Activated CD4-positive, alpha-beta memory T cell treated with anti-CD3 and anti-CD28 coated beads for 36 hours (primary cell): ENCODE measurements at regions not wholly inside any gene's neighbourhood (a gene's known extent, or its start where the extent isn't known, plus 50 kb on each side); places are given as distances from the start of the nearest gene placed in this dataset.
"Not testable (repeated sequence)": the region's sequence is repeated elsewhere in the genome, so short reads cannot be mapped to it uniquely, and the experiment has no call there.

ENCODE experiments used
- CTCF ChIA-PET: fragments of 350-600 bp; sonication (Branson Sonifier 250); formaldehyde crosslinking; loops from one replicate; lab custom pipeline; 2021; ENCODE audit warnings: antibody characterized with exemption, inconsistent platforms; lab: Charles Lee
- POLR2A ChIA-PET: fragments of 350-600 bp; sonication (Branson Sonifier 250); formaldehyde crosslinking; loops from one replicate; lab custom pipeline; 2021; ENCODE audit warnings: antibody characterized with exemption; lab: Charles Lee
- DNase-seq: peaks from one replicate; pipeline ENCODE4 v3.0.0-alpha.2; 2020
- H3K27ac Mint-ChIP-seq: one replicate; pipeline ENCODE4 v1.8.0; 2021; ENCODE audit warnings: mixed read lengths
- H3K27me3 Mint-ChIP-seq: one replicate; pipeline ENCODE4 v1.8.0; 2021; ENCODE audit warnings: mixed read lengths
- H3K36me3 Mint-ChIP-seq: one replicate; pipeline ENCODE4 v1.8.0; 2021; ENCODE audit warnings: mixed read lengths
- H3K4me1 Mint-ChIP-seq: one replicate; pipeline ENCODE4 v1.8.0; 2021; ENCODE audit warnings: low read depth, mixed read lengths
- H3K4me3 Mint-ChIP-seq: one replicate; pipeline ENCODE4 v1.8.0; 2021; ENCODE audit warnings: mild to moderate bottlenecking, mixed read lengths
- H3K9me3 Mint-ChIP-seq: one replicate; pipeline ENCODE4 v1.8.0; 2021; ENCODE audit warnings: mixed read lengths
- intact Hi-C: fragments of 100-400 bp; cut with micrococcal nuclease; formaldehyde crosslinking; loops from one replicate; pipeline ENCODE4 v1.15.1; 2023

DNA sequence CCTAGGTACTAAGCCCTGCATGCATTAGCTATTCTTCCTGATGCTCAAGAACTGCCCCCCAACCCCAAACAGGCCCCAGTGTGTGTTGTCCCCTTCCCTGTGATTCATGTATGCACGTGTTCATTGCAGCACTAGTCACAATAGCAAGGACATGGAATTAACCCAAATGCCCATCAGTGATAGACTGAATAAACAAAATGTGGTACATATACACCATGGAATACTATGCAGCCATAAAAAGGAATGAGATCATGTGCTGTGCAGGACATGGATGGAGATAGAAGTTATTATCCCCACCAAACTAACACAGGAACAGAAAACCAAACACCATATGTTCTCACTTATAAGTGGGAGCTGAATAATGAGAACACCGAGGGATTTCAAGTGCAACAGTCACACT, 214.2 kb upstream of the SLC7A11 start:
- H3K9me3 Mint-ChIP-seq, intact Hi-C loops, POLR2A ChIA-PET, CTCF ChIA-PET, H3K4me3 Mint-ChIP-seq, H3K27ac Mint-ChIP-seq, H3K27me3 Mint-ChIP-seq, H3K36me3 Mint-ChIP-seq, H3K4me1 Mint-ChIP-seq, DNase-seq: not testable (repeated sequence)

DNA sequence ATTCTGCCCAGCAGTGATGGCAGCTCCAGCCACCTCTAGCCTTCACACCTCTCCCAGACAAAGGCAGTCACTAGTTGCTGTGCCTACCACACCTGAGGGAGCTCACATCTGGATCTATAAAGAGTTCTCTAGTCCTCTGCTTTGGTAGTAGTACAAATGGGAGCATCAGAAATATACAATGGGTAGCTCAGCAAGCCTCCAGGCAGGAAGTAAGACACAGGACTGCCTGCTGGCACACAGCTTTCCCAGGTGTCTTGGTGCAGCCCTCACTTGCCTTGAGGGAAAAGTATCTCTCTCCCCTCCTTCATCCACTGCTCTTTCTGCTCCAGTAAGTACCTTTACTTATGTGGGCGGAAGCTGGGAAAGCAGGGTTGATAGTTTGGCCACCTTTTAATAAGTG, 212.9 kb upstream of the SLC7A11 start:
- intact Hi-C loops, result no loop called here
- Mint-ChIP-seq H3K4me3 (no peak overlapping the region), H3K4me1 (no peaks in the 10 kb centered on the region), H3K27ac (no peak overlapping the region), H3K9me3 (no peaks in the 10 kb centered on the region), H3K36me3 (no peaks in the 10 kb centered on the region), H3K27me3 (no peaks in the 10 kb centered on the region)
- CTCF ChIA-PET, result no interaction called here
- POLR2A ChIA-PET, result no interaction called here
- no peak for DNase-seq

- H3K4me3 Mint-ChIP-seq, result no peak overlapping the region
- no peaks in the 10 kb centered on the region for H3K9me3 Mint-ChIP-seq
- CTCF ChIA-PET, result no interaction called here
- no peaks in the 10 kb centered on the region for H3K27me3 Mint-ChIP-seq
- intact Hi-C loops, result no loop called here
- POLR2A ChIA-PET, result no interaction called here
- no peaks in the 10 kb centered on the region for H3K36me3 Mint-ChIP-seq
- no peak for DNase-seq
- no peak overlapping the region for H3K27ac Mint-ChIP-seq
- no peaks in the 10 kb centered on the region for H3K4me1 Mint-ChIP-seq
Observed at GRCh38 chr4:138452826-138453225, 210.7 kb upstream of the SLC7A11 start.

GRCh38 chr4:138451276-138451663, 209.1 kb upstream of the SLC7A11 start:
- no peaks in the 10 kb centered on the region for H3K27me3 Mint-ChIP-seq
- POLR2A ChIA-PET, result no interaction called here

DNA sequence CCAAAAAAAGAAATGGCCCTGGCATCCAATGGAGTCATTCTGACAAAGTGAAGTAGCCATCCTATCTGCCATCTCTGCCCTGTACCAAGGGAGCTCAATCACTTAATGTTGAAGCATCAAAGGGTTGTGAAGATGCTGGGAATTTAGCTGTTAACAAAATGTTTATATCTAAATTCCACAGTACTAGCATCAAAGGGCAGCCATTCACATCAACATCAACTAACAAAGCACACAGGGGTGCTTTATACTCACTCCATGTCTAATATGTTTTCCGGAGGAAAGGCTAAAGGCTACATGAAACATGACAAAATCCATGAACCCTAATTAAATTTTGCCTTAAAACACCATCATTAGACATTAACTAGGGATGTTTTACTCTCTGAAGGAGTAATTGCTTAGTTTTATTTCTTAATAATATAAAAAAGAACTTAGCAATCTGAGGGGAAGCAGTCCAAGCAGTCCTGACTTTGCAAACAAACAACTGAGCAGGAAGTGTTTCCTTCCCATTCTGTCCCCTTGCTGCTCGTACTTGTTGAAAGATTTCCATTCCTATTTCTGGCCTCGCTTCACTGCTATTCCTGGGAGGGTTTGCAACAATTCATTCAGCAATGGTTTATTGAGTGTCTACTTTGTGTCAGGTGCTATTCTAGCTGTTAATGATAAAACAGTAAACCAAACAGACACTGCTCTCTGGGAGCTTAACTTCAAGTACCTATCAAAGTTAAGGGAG, 208.6 kb upstream of the SLC7A11 start:
- no peak overlapping the region for H3K27ac Mint-ChIP-seq
- DNase-seq, result no peak
- intact Hi-C loops, result no loop called here
- H3K27me3 Mint-ChIP-seq, result no peaks in the 10 kb centered on the region
- H3K9me3 Mint-ChIP-seq, result no peaks in the 10 kb centered on the region
- ChIA-PET CTCF (no interaction called here), POLR2A (no interaction called here)
- no peaks in the 10 kb centered on the region for H3K36me3 Mint-ChIP-seq
- H3K4me1 Mint-ChIP-seq, result no peaks in the 10 kb centered on the region
- H3K4me3 Mint-ChIP-seq, result no peak overlapping the region

More at GRCh38 chr4:138451276-138451663, 209.1 kb upstream of the SLC7A11 start:
- DNase-seq, result no peak
- CTCF ChIA-PET, result no interaction called here
- no peak overlapping the region for H3K4me3 Mint-ChIP-seq
- no peaks in the 10 kb centered on the region for H3K36me3 Mint-ChIP-seq
- no peaks in the 10 kb centered on the region for H3K4me1 Mint-ChIP-seq
- intact Hi-C loops, result no loop called here
- no peaks in the 10 kb centered on the region for H3K9me3 Mint-ChIP-seq
- no peak overlapping the region for H3K27ac Mint-ChIP-seq

GRCh38 chr4:138449938-138450337, 207.8 kb upstream of the SLC7A11 start:
- Mint-ChIP-seq H3K36me3 (no peaks in the 10 kb centered on the region), H3K27ac (no peak overlapping the region), H3K4me1 (no peaks in the 10 kb centered on the region), H3K4me3 (no peak overlapping the region), H3K27me3 (no peaks in the 10 kb centered on the region), H3K9me3 (no peaks in the 10 kb centered on the region)
- DNase-seq, result no peak
- ChIA-PET POLR2A (no interaction called here), CTCF (no interaction called here)
- intact Hi-C loops, result no loop called here

DNA sequence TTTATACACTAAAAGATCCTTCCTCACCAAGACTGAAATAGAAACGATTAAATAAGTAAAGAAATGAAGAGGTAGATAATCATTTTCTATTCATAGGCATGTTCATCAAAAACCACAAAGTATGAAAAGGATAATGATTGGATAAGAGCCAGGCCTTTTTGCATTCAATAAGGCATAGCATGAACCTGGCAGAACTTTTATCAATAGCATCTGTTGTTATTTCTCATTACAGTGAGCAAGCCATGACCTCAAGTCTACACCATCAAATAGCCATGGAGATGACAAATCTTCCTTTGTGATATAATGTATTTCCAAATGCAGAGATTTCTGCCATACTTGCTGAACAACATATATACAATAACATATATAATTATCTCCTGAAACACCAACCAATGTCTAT, 206.0 kb upstream of the SLC7A11 start:
- CTCF ChIA-PET, result no interaction called here
- no peaks in the 10 kb centered on the region for H3K27me3 Mint-ChIP-seq
- intact Hi-C loops, result no loop called here
- POLR2A ChIA-PET, result no interaction called here
- H3K9me3 Mint-ChIP-seq, result peaks cover 5% of the 10 kb centered on the region
- H3K4me1 Mint-ChIP-seq, result no peaks in the 10 kb centered on the region
- no peak overlapping the region for H3K27ac Mint-ChIP-seq
- DNase-seq, result no peak
- H3K4me3 Mint-ChIP-seq, result no peak overlapping the region
- no peaks in the 10 kb centered on the region for H3K36me3 Mint-ChIP-seq

DNA sequence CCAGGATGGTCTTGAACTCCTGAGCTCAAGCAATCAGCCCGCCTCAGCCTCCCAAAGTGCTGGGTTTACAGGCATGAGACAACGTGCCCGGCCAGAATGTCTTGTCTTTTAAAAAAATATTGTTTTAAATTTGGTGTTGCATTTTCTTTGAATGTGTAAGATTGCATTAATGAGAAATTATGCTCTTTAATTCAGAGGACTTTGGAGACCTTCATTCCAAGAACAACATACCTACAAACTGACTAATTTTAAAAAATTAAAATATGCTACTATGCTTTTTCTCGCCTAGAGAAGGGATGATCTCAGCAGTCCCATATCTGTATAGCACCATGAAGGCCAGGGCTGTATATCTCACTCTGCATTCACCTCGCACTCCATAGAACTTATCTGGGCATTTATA, 204.3 kb upstream of the SLC7A11 start:
- no peaks in the 10 kb centered on the region for H3K4me1 Mint-ChIP-seq
- CTCF ChIA-PET, result no interaction called here
- POLR2A ChIA-PET, result no interaction called here
- intact Hi-C loops, result no loop called here
- H3K4me3 Mint-ChIP-seq, result no peak overlapping the region
- H3K27me3 Mint-ChIP-seq, result no peaks in the 10 kb centered on the region
- no peak overlapping the region for H3K27ac Mint-ChIP-seq
- peaks cover 10% of the 10 kb centered on the region for H3K9me3 Mint-ChIP-seq
- no peaks in the 10 kb centered on the region for H3K36me3 Mint-ChIP-seq
- DNase-seq, result no peak

- no peak for DNase-seq
- POLR2A ChIA-PET, result no interaction called here
Observed at GRCh38 chr4:138445098-138445497, 202.9 kb upstream of the SLC7A11 start.

DNA sequence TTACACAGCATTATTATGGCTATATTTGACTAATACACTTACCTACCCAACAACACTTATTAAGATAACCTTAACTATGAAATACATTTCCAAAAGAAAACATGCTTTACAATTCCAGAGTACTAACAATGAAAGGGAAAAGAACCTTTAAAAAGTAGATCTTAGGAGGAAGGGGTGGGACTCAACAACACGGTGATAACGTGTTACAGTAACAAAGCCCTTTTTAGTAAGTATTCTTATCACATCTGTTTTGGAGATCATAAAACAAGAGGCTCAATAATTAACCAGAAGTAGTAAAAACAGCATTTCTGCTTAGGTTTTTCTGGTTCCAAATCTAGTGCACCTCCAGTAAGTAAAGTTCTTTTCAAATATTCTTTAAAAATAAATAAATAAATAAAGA, 202.1 kb upstream of the SLC7A11 start:
- no peaks in the 10 kb centered on the region for H3K36me3 Mint-ChIP-seq
- peaks cover 10% of the 10 kb centered on the region for H3K9me3 Mint-ChIP-seq
- ChIA-PET CTCF (no interaction called here), POLR2A (no interaction called here)
- H3K27me3 Mint-ChIP-seq, result no peaks in the 10 kb centered on the region
- intact Hi-C loops, result no loop called here
- no peak overlapping the region for H3K27ac Mint-ChIP-seq
- no peak overlapping the region for H3K4me3 Mint-ChIP-seq
- no peaks in the 10 kb centered on the region for H3K4me1 Mint-ChIP-seq
- DNase-seq, result no peak

More at GRCh38 chr4:138445098-138445497, 202.9 kb upstream of the SLC7A11 start:
- Mint-ChIP-seq H3K27me3 (no peaks in the 10 kb centered on the region), H3K4me3 (no peak overlapping the region), H3K4me1 (no peaks in the 10 kb centered on the region), H3K27ac (no peak overlapping the region), H3K36me3 (no peaks in the 10 kb centered on the region), H3K9me3 (peaks cover 10% of the 10 kb centered on the region)
- intact Hi-C loops, result no loop called here
- CTCF ChIA-PET, result no interaction called here

DNA sequence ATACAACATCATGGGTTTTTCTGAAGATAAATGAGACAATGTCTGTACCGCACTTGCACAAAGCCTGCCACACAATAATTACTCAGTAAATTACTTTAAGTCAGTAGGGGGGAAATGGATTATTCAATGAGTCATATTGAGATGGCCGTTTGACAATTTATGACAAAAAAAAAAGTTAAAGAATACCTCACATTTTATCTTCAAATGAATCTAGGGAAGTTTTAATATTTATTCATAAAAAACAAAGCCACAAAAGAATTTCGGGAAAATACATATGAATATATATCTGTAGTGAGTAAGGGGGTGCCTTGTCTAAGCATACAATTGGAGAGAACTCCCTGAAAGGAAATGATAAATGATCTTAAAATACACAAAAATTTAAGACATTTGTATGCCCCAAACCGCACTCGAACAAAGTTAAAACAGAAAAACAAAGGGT, 197.0 kb upstream of the SLC7A11 start:
- Mint-ChIP-seq H3K27me3 (no peaks in the 10 kb centered on the region), H3K27ac (no peak overlapping the region), H3K9me3 (peaks cover 17% of the 10 kb centered on the region), H3K36me3 (no peaks in the 10 kb centered on the region), H3K4me1 (no peaks in the 10 kb centered on the region), H3K4me3 (no peak overlapping the region)
- CTCF ChIA-PET, result no interaction called here
- POLR2A ChIA-PET, result no interaction called here
- DNase-seq, result no peak
- intact Hi-C loops, result no loop called here

GRCh38 chr4:138438608-138439007, 196.5 kb upstream of the SLC7A11 start:
- POLR2A ChIA-PET, result no interaction called here
- no peak for DNase-seq
- CTCF ChIA-PET, result no interaction called here
- H3K4me3 Mint-ChIP-seq, result no peak overlapping the region
- peaks cover 14% of the 10 kb centered on the region for H3K9me3 Mint-ChIP-seq
- no peaks in the 10 kb centered on the region for H3K36me3 Mint-ChIP-seq
- intact Hi-C loops, result no loop called here
- H3K27me3 Mint-ChIP-seq, result no peaks in the 10 kb centered on the region
- no peak overlapping the region for H3K27ac Mint-ChIP-seq
- H3K4me1 Mint-ChIP-seq, result no peaks in the 10 kb centered on the region

DNA sequence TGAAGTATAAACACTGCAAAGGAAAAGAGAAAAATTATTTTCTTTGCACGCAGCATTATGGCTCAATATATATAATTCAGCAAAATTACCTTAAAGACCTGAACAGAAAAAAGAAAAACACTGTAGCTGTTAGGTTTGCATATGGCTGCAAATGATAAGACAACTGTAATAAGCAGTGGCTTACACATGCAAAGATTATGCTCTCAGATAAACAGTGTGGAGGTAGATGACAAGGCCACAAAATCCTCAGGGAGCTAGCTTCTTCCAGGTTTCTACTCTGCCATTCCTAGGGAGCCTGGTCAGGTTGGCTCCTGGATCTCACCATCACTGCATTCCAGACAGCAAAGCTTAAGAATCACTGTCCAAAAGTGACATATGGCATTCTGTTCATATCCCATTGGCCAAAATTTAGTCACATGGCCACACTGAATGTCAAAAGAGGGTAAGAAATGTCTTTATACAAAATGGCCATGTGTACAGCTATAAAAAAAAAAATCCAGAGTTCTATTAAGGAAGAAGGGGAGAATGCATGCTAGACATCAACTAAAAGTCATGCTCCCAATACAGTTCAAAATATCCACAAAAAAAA, 195.2 kb upstream of the SLC7A11 start:
- POLR2A ChIA-PET, result no interaction called here
- H3K36me3 Mint-ChIP-seq, result no peaks in the 10 kb centered on the region
- DNase-seq, result no peak
- no peak overlapping the region for H3K27ac Mint-ChIP-seq
- peaks cover 21% of the 10 kb centered on the region for H3K9me3 Mint-ChIP-seq
- H3K4me1 Mint-ChIP-seq, result no peaks in the 10 kb centered on the region
- CTCF ChIA-PET, result no interaction called here
- H3K27me3 Mint-ChIP-seq, result no peaks in the 10 kb centered on the region
- H3K4me3 Mint-ChIP-seq, result no peak overlapping the region
- intact Hi-C loops, result no loop called here
